ENCODE measurements at regions not wholly inside any gene's neighbourhood (a gene's known extent, or its start where the extent isn't known, plus 50 kb on each side); places are given as distances from the start of the nearest gene placed in this dataset.

DNA sequence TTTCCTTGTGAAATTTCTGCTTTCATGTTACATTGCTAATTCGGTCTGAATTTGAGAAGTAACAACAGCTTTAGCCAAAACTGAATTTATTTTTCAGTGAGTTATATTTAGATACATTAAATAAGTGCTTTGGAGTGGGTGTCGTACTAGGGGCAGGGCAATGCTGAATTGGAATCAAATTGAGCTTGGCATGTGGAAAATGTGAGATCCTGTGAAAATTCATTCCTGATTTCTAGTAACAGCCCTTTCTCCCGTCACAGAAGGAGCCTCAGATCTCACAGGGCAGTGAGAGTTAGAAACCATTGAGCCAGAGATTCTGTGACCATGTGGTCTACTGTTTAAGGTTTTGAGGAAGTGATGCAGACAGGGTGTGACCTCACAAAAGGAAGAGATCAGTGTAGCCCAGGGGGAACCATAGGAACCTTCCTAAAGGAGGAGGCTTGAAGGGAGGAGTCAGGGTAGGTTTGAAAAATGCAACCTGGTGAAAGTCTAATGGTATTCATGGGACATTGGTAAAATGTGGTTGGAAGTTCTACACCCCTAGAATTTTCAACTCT lies 1136.8 kb downstream of the AACS start:
- Histone ChIP-seq H3K36me3 (no peaks in the 10 kb centered on the region), H3K27ac (no peak overlapping the region), H3K27me3 (ENCODE audit: insufficient read depth, low read depth, severe bottlenecking) (peaks cover 8% of the 10 kb centered on the region), H3K4me3 (ENCODE audit: low read depth, low read length) (no peak overlapping the region), H3K9me3 (ENCODE audit: severe bottlenecking) (no peaks in the 10 kb centered on the region)
- DNase-seq = no peak
- TF ChIP-seq, protein P1, sequence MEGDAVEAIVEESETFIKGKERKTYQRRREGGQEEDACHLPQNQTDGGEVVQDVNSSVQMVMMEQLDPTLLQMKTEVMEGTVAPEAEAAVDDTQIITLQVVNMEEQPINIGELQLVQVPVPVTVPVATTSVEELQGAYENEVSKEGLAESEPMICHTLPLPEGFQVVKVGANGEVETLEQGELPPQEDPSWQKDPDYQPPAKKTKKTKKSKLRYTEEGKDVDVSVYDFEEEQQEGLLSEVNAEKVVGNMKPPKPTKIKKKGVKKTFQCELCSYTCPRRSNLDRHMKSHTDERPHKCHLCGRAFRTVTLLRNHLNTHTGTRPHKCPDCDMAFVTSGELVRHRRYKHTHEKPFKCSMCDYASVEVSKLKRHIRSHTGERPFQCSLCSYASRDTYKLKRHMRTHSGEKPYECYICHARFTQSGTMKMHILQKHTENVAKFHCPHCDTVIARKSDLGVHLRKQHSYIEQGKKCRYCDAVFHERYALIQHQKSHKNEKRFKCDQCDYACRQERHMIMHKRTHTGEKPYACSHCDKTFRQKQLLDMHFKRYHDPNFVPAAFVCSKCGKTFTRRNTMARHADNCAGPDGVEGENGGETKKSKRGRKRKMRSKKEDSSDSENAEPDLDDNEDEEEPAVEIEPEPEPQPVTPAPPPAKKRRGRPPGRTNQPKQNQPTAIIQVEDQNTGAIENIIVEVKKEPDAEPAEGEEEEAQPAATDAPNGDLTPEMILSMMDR (IDR thresholded peaks at IDR 0.05; ENCODE audit: low read depth, low read length) = no peak

- H3K9me3 ChIP-seq (ENCODE audit: severe bottlenecking) = no peaks in the 10 kb centered on the region
- H3K4me3 ChIP-seq (ENCODE audit: low read depth, low read length) = no peak overlapping the region
- DNase-seq = no peak
- peaks cover 8% of the 10 kb centered on the region for H3K27me3 ChIP-seq (ENCODE audit: insufficient read depth, low read depth, severe bottlenecking)
- H3K27ac ChIP-seq = no peak overlapping the region
- TF ChIP-seq, protein P1 (IDR thresholded peaks at IDR 0.05; ENCODE audit: low read depth, low read length) = no peak
- no peaks in the 10 kb centered on the region for H3K36me3 ChIP-seq
Measured at GRCh38 chr12:126204326-126204725, 1139.1 kb downstream of the AACS start.

DNA sequence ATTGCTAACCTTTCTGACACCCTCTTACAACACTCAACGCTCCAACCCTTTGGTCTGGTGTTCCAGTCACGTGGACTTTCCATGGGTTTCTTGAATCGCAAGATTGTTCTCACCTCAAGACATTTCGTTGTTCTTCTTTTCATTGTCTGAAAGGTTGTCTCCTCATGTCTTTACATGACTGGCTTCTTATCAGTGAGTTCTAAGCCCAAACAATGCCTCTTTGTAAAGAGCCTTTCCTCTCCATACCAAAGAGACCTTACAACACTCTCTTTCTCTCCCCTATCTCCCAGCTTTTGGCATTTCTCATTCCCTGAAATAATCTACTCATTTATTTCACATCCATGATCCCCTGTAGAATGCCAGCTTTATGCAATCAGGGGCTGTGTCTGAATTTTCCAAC lies 1144.8 kb downstream of the AACS start:
- TF ChIP-seq, protein P1 (IDR thresholded peaks at IDR 0.05; ENCODE audit: low read depth, low read length) = no peak
- H3K36me3 ChIP-seq = no peaks in the 10 kb centered on the region

GRCh38 chr12:126210448-126210847 lies 1145.2 kb downstream of the AACS start:
- H3K9me3 ChIP-seq (ENCODE audit: severe bottlenecking) = no peaks in the 10 kb centered on the region
- DNase-seq = no peak
- TF ChIP-seq, protein P1 (IDR thresholded peaks at IDR 0.05; ENCODE audit: low read depth, low read length) = no peak

More for the DNA sequence above, 1144.8 kb downstream of the AACS start:
- peaks cover 13% of the 10 kb centered on the region for H3K27me3 ChIP-seq (ENCODE audit: insufficient read depth, low read depth, severe bottlenecking)
- H3K9me3 ChIP-seq (ENCODE audit: severe bottlenecking) = no peaks in the 10 kb centered on the region
- DNase-seq = no peak
- no peak overlapping the region for H3K4me3 ChIP-seq (ENCODE audit: low read depth, low read length)
- H3K27ac ChIP-seq = no peak overlapping the region

GRCh38 chr12:126212824-126213223 lies 1147.6 kb downstream of the AACS start:
- Histone ChIP-seq H3K27ac (no peak overlapping the region), H3K36me3 (no peaks in the 10 kb centered on the region), H3K4me3 (ENCODE audit: low read depth, low read length) (no peak overlapping the region), H3K27me3 (ENCODE audit: insufficient read depth, low read depth, severe bottlenecking) (peaks cover 16% of the 10 kb centered on the region), H3K9me3 (ENCODE audit: severe bottlenecking) (no peaks in the 10 kb centered on the region)
- no peak for DNase-seq
- TF ChIP-seq, protein P1 (IDR thresholded peaks at IDR 0.05; ENCODE audit: low read depth, low read length) = no peak

More at GRCh38 chr12:126210448-126210847, 1145.2 kb downstream of the AACS start:
- Histone ChIP-seq H3K4me3 (ENCODE audit: low read depth, low read length) (no peak overlapping the region), H3K36me3 (no peaks in the 10 kb centered on the region), H3K27ac (no peak overlapping the region), H3K27me3 (ENCODE audit: insufficient read depth, low read depth, severe bottlenecking) (peaks cover 14% of the 10 kb centered on the region)

DNA sequence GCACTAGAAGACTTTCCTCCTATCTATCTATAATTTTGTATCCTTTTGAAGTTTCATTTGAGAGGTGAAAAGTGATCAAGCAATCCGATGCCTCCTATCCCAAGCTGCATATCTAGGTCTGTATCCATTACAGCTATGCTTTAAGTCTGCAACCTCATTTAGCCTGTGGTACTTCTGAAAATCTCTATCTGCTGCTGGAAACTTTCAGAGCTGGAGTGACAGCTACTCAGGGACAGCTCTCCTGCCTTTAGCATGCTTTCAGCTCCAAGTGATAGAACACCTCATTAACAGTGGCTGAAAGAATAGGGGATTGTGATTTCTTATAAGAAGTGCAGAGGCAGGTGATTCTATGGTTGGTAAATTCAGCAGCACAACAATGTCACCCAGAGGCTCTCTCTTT lies 1153.5 kb downstream of the AACS start:
- H3K36me3 ChIP-seq = no peaks in the 10 kb centered on the region
- H3K27me3 ChIP-seq (ENCODE audit: insufficient read depth, low read depth, severe bottlenecking) = peaks cover 7% of the 10 kb centered on the region
- DNase-seq = no peak
- H3K27ac ChIP-seq = no peak overlapping the region
- no peak overlapping the region for H3K4me3 ChIP-seq (ENCODE audit: low read depth, low read length)
- TF ChIP-seq, protein P1 (IDR thresholded peaks at IDR 0.05; ENCODE audit: low read depth, low read length) = no peak
- no peaks in the 10 kb centered on the region for H3K9me3 ChIP-seq (ENCODE audit: severe bottlenecking)
